ENCODE measurements at regions not wholly inside any gene's neighbourhood (a gene's known extent, or its start where the extent isn't known, plus 50 kb on each side); places are given as distances from the start of the nearest gene placed in this dataset.

- H3K36me3 ChIP-seq (ENCODE audit: control insufficient read depth in 5 of 5, insufficient read depth in 5 of 5, low read length in 5 of 5): no peaks in the 10 kb centered on the region
- H3K9me3 ChIP-seq (ENCODE audit: control insufficient read depth in 5 of 5, low read length in 5 of 5): no peaks in the 10 kb centered on the region
- H3K27me3 ChIP-seq (ENCODE audit: control insufficient read depth in 5 of 5, insufficient read depth in 4 of 5, low read length in 5 of 5): no peaks in the 10 kb centered on the region
- peaks cover 0 to 9% (median 3%) of the 10 kb centered on the region in 5 donors for H3K4me1 ChIP-seq (ENCODE audit: control insufficient read depth in 5 of 5, insufficient read depth in 5 of 5, low read length in 5 of 5)
- H3K4me3 ChIP-seq (ENCODE audit: low read depth in 1 of 5, low read length in 5 of 5): no peak overlapping the region
- no peak overlapping the region for H3K27ac ChIP-seq (ENCODE audit: low read depth, low read length)
- H3K9ac ChIP-seq (ENCODE audit: low read length in 5 of 5): no peak overlapping the region
These were observed 430.1 kb downstream of the TUSC7 start for GRCh38 chr3:117139681-117140080.

GRCh38 chr3:117141812-117142211 is 432.2 kb downstream of the TUSC7 start:
- no peak overlapping the region for H3K27ac ChIP-seq (ENCODE audit: low read depth, low read length)
- H3K9me3 ChIP-seq (ENCODE audit: control insufficient read depth in 5 of 5, low read length in 5 of 5): no peaks in the 10 kb centered on the region
- no peaks in the 10 kb centered on the region for H3K27me3 ChIP-seq (ENCODE audit: control insufficient read depth in 5 of 5, insufficient read depth in 4 of 5, low read length in 5 of 5)
- H3K4me3 ChIP-seq (ENCODE audit: low read depth in 1 of 5, low read length in 5 of 5): no peak overlapping the region
- H3K9ac ChIP-seq (ENCODE audit: low read length in 5 of 5): no peak overlapping the region
- peaks cover 0 to 14% (median 10%) of the 10 kb centered on the region in 5 donors for H3K4me1 ChIP-seq (ENCODE audit: control insufficient read depth in 5 of 5, insufficient read depth in 5 of 5, low read length in 5 of 5)
- H3K36me3 ChIP-seq (ENCODE audit: control insufficient read depth in 5 of 5, insufficient read depth in 5 of 5, low read length in 5 of 5): no peaks in the 10 kb centered on the region

DNA sequence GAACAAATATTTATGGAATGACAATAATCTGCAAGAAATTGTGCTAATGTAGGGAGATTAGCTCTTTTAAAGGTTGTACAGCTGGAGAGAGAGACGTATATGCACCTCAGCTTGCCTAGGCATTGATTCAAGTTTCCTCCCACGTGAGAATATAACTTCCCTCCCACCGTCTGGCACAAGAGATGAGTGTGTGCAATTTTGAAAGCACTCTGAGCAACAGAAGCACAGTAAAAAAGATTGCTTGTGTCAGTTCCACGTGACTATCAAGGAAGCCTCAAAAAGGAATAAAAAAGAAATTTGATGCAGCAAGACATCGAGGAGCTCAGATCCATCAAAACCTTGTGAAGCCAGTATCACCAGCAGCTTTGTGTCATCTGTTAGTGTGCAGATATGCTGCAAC is 435.3 kb downstream of the TUSC7 start:
- Histone ChIP-seq H3K9ac (ENCODE audit: low read length in 5 of 5) (peak overlapping the region in 1 of 5 donors; percentile 19), H3K36me3 (ENCODE audit: control insufficient read depth in 5 of 5, insufficient read depth in 5 of 5, low read length in 5 of 5) (no peaks in the 10 kb centered on the region), H3K4me3 (ENCODE audit: low read depth in 1 of 5, low read length in 5 of 5) (no peak overlapping the region), H3K27me3 (ENCODE audit: control insufficient read depth in 5 of 5, insufficient read depth in 4 of 5, low read length in 5 of 5) (no peaks in the 10 kb centered on the region), H3K27ac (ENCODE audit: low read depth, low read length) (no peak overlapping the region), H3K4me1 (ENCODE audit: control insufficient read depth in 5 of 5, insufficient read depth in 5 of 5, low read length in 5 of 5) (peaks cover 0 to 10% (median 8%) of the 10 kb centered on the region in 5 donors), H3K9me3 (ENCODE audit: control insufficient read depth in 5 of 5, low read length in 5 of 5) (no peaks in the 10 kb centered on the region)

DNA sequence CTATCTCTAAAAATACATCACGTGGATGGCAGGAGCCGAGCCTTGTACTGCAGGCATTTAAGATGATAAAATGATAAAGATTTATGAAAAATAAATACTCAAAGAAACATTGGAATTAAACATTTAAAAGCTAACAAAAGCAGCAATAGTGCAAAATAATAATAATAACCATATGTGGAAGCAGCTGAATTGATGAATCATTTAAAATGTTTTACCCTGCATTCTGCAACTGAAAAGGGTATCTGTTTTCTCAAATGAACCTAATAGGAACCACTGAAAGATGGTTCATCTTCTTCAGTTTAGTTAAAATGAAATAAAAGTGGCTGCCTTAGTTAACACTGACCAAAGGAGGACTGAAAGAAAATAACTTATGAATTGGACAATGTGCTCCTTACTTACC is 436.1 kb downstream of the TUSC7 start:
- Histone ChIP-seq H3K27ac (ENCODE audit: low read depth, low read length) (no peak overlapping the region), H3K9me3 (ENCODE audit: control insufficient read depth in 5 of 5, low read length in 5 of 5) (no peaks in the 10 kb centered on the region), H3K9ac (ENCODE audit: low read length in 5 of 5) (no peak overlapping the region)

DNA sequence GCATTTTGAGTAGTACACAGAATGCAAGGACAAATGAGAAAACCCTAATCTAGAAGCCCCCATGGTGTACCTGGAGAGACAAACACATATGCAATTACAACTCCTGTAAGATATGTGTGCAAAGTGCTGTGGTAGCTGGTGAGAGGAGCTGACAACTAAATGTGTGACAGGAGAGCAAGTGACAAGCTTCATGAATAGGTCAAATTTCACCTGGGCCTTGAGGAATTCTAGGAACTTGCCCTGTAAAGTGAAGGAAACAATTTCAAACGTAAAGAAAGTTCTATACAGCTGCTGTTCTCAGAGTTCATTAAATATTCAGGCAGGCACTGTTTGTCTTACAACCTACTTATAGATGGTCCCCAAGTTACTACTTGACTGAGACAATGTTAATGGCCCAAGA is 437.0 kb downstream of the TUSC7 start:
- no peaks in the 10 kb centered on the region for H3K36me3 ChIP-seq (ENCODE audit: control insufficient read depth in 5 of 5, insufficient read depth in 5 of 5, low read length in 5 of 5)
- H3K4me1 ChIP-seq (ENCODE audit: control insufficient read depth in 5 of 5, insufficient read depth in 5 of 5, low read length in 5 of 5): peaks cover 0 to 14% (median 8%) of the 10 kb centered on the region in 5 donors
- no peaks in the 10 kb centered on the region for H3K9me3 ChIP-seq (ENCODE audit: control insufficient read depth in 5 of 5, low read length in 5 of 5)
- no peak overlapping the region for H3K27ac ChIP-seq (ENCODE audit: low read depth, low read length)
- H3K9ac ChIP-seq (ENCODE audit: low read length in 5 of 5): no peak overlapping the region
- H3K27me3 ChIP-seq (ENCODE audit: control insufficient read depth in 5 of 5, insufficient read depth in 4 of 5, low read length in 5 of 5): no peaks in the 10 kb centered on the region
- no peak overlapping the region for H3K4me3 ChIP-seq (ENCODE audit: low read depth in 1 of 5, low read length in 5 of 5)

More for the DNA sequence above, 436.1 kb downstream of the TUSC7 start:
- no peaks in the 10 kb centered on the region for H3K27me3 ChIP-seq (ENCODE audit: control insufficient read depth in 5 of 5, insufficient read depth in 4 of 5, low read length in 5 of 5)
- H3K4me3 ChIP-seq (ENCODE audit: low read depth in 1 of 5, low read length in 5 of 5): no peak overlapping the region
- peaks cover 0 to 14% (median 8%) of the 10 kb centered on the region in 5 donors for H3K4me1 ChIP-seq (ENCODE audit: control insufficient read depth in 5 of 5, insufficient read depth in 5 of 5, low read length in 5 of 5)
- H3K36me3 ChIP-seq (ENCODE audit: control insufficient read depth in 5 of 5, insufficient read depth in 5 of 5, low read length in 5 of 5): no peaks in the 10 kb centered on the region

DNA sequence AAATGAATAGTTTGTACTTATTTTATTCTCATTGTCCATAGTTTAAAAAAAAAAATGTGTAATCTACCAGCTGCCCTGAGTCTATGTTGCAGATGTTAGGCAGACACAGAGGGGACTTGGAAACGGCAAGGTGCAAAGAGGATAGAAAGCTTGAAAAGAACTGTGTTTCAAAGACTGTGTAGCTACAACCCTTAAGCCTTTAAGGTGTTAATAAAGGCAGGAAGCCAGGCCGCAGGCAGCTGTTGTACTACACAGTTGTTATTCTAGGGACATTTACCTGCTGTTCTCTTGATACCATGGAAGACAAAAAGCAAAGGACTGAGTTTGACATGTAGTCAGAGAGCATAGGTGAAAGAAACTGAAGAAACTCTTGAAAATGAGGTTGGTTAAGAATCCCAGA is 440.0 kb downstream of the TUSC7 start:
- no peak overlapping the region for H3K27ac ChIP-seq (ENCODE audit: low read depth, low read length)
- H3K27me3 ChIP-seq (ENCODE audit: control insufficient read depth in 5 of 5, insufficient read depth in 4 of 5, low read length in 5 of 5): no peaks in the 10 kb centered on the region
- no peak overlapping the region for H3K4me3 ChIP-seq (ENCODE audit: low read depth in 1 of 5, low read length in 5 of 5)

DNA sequence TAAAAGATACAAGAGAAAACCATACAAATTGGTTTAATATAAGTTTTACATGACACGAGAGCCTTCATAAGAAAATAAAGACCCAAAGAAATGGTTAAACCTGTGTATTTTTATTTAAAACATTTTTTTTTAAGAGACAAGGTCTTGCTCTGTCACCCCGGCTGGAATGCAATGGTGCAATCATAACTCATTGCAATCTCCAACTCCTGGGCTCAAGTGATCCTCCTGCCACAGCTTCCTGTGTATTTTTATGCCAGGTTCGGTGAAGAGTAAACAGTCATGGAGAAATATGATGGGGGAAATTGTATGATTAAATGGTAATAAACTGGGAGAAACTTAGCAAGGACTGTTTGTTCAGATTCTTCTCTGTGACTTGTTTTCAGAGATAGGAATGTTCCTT is 441.0 kb downstream of the TUSC7 start:
- no peak overlapping the region for H3K9ac ChIP-seq (ENCODE audit: low read length in 5 of 5)
- no peaks in the 10 kb centered on the region for H3K36me3 ChIP-seq (ENCODE audit: control insufficient read depth in 5 of 5, insufficient read depth in 5 of 5, low read length in 5 of 5)
- peaks cover 0 to 4% (median 0%) of the 10 kb centered on the region in 5 donors for H3K4me1 ChIP-seq (ENCODE audit: control insufficient read depth in 5 of 5, insufficient read depth in 5 of 5, low read length in 5 of 5)
- H3K27me3 ChIP-seq (ENCODE audit: control insufficient read depth in 5 of 5, insufficient read depth in 4 of 5, low read length in 5 of 5): no peaks in the 10 kb centered on the region
- no peaks in the 10 kb centered on the region for H3K9me3 ChIP-seq (ENCODE audit: control insufficient read depth in 5 of 5, low read length in 5 of 5)
- no peak overlapping the region for H3K27ac ChIP-seq (ENCODE audit: low read depth, low read length)
- H3K4me3 ChIP-seq (ENCODE audit: low read depth in 1 of 5, low read length in 5 of 5): peak overlapping the region in 1 of 5 donors; percentile 9

More for the DNA sequence above, 440.0 kb downstream of the TUSC7 start:
- Histone ChIP-seq H3K4me1 (ENCODE audit: control insufficient read depth in 5 of 5, insufficient read depth in 5 of 5, low read length in 5 of 5) (peaks cover 0 to 13% (median 6%) of the 10 kb centered on the region in 5 donors), H3K9ac (ENCODE audit: low read length in 5 of 5) (no peak overlapping the region), H3K36me3 (ENCODE audit: control insufficient read depth in 5 of 5, insufficient read depth in 5 of 5, low read length in 5 of 5) (no peaks in the 10 kb centered on the region), H3K9me3 (ENCODE audit: control insufficient read depth in 5 of 5, low read length in 5 of 5) (no peaks in the 10 kb centered on the region)

DNA sequence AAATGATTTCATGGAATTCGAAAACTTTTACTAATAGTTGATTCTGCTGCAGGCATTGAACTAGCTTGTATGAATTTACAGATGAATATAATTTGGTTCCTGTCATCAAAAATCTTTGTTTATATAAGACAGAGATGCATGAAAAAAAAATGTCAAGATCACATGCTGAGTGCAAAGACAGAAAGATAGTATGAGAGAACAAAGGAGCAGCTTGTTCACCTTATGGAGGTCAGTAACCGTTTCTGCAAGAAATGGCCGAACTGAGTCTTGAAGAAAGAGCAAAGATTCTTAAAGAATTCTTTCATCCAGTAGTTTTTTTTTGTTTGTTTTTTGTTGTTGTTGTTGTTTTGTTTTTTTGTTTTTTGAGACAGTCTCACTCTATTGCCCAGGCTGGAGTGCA is 450.6 kb downstream of the TUSC7 start:
- H3K9me3 ChIP-seq (ENCODE audit: control insufficient read depth in 5 of 5, low read length in 5 of 5): no peaks in the 10 kb centered on the region
- no peak overlapping the region for H3K27ac ChIP-seq (ENCODE audit: low read depth, low read length)
- no peaks in the 10 kb centered on the region for H3K4me1 ChIP-seq (ENCODE audit: control insufficient read depth in 5 of 5, insufficient read depth in 5 of 5, low read length in 5 of 5)
- H3K4me3 ChIP-seq (ENCODE audit: low read depth in 1 of 5, low read length in 5 of 5): no peak overlapping the region
- no peaks in the 10 kb centered on the region for H3K27me3 ChIP-seq (ENCODE audit: control insufficient read depth in 5 of 5, insufficient read depth in 4 of 5, low read length in 5 of 5)
- H3K9ac ChIP-seq (ENCODE audit: low read length in 5 of 5): no peak overlapping the region
- H3K36me3 ChIP-seq (ENCODE audit: control insufficient read depth in 5 of 5, insufficient read depth in 5 of 5, low read length in 5 of 5): no peaks in the 10 kb centered on the region

GRCh38 chr3:117161816-117162215 is 452.2 kb downstream of the TUSC7 start:
- no peak overlapping the region for H3K9ac ChIP-seq (ENCODE audit: low read length in 5 of 5)
- no peaks in the 10 kb centered on the region for H3K4me1 ChIP-seq (ENCODE audit: control insufficient read depth in 5 of 5, insufficient read depth in 5 of 5, low read length in 5 of 5)
- H3K36me3 ChIP-seq (ENCODE audit: control insufficient read depth in 5 of 5, insufficient read depth in 5 of 5, low read length in 5 of 5): no peaks in the 10 kb centered on the region
- no peak overlapping the region for H3K4me3 ChIP-seq (ENCODE audit: low read depth in 1 of 5, low read length in 5 of 5)
- no peaks in the 10 kb centered on the region for H3K9me3 ChIP-seq (ENCODE audit: control insufficient read depth in 5 of 5, low read length in 5 of 5)
- H3K27me3 ChIP-seq (ENCODE audit: control insufficient read depth in 5 of 5, insufficient read depth in 4 of 5, low read length in 5 of 5): no peaks in the 10 kb centered on the region
- H3K27ac ChIP-seq (ENCODE audit: low read depth, low read length): no peak overlapping the region

DNA sequence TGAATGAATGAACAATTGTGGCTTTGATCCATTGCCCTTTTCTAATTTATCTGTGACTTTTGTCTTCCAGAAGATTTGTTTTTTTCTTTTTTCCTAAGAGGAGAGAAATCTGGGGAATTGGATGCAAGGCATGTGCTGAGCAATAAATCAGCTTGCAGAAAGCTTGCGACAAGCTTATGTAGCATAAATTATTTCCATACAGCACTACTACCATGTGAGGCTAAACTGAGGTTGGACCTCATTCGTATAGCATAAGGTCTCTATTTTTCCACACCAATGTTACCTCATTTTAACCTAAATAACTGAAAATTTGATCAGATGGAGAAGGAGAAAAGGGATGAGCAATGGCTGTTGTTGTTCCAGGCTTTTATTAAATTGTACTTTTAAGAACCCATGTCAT is 455.6 kb downstream of the TUSC7 start:
- Histone ChIP-seq H3K27ac (ENCODE audit: low read depth, low read length) (no peak overlapping the region), H3K27me3 (ENCODE audit: control insufficient read depth in 5 of 5, insufficient read depth in 4 of 5, low read length in 5 of 5) (no peaks in the 10 kb centered on the region), H3K4me1 (ENCODE audit: control insufficient read depth in 5 of 5, insufficient read depth in 5 of 5, low read length in 5 of 5) (no peaks in the 10 kb centered on the region), H3K4me3 (ENCODE audit: low read depth in 1 of 5, low read length in 5 of 5) (no peak overlapping the region), H3K9ac (ENCODE audit: low read length in 5 of 5) (no peak overlapping the region), H3K9me3 (ENCODE audit: control insufficient read depth in 5 of 5, low read length in 5 of 5) (no peaks in the 10 kb centered on the region), H3K36me3 (ENCODE audit: control insufficient read depth in 5 of 5, insufficient read depth in 5 of 5, low read length in 5 of 5) (no peaks in the 10 kb centered on the region)

DNA sequence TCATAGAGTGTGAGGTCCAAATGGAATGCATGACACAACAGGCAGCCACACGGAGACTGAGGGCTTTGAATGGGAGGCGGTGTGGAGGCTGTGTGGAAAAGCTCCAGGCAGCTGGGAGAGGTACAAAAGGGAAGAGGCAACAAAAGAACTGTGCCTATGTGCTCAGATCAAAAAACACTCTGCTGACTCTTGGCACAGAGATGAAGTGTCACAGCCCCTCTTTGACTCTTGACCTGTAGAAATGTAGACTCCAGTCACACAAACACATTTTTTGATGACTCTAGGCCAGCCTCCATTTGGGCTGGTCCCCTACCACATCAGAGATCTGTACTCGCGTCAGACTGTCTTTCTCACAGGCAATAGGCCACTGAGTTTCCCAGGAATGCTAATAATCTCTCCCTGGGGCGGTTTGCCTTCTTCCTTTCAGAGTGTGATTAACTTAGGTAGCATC is 456.0 kb downstream of the TUSC7 start:
- H3K4me1 ChIP-seq (ENCODE audit: control insufficient read depth in 5 of 5, insufficient read depth in 5 of 5, low read length in 5 of 5): no peaks in the 10 kb centered on the region
- no peaks in the 10 kb centered on the region for H3K27me3 ChIP-seq (ENCODE audit: control insufficient read depth in 5 of 5, insufficient read depth in 4 of 5, low read length in 5 of 5)
- no peaks in the 10 kb centered on the region for H3K36me3 ChIP-seq (ENCODE audit: control insufficient read depth in 5 of 5, insufficient read depth in 5 of 5, low read length in 5 of 5)
- no peak overlapping the region for H3K27ac ChIP-seq (ENCODE audit: low read depth, low read length)
- no peaks in the 10 kb centered on the region for H3K9me3 ChIP-seq (ENCODE audit: control insufficient read depth in 5 of 5, low read length in 5 of 5)
- no peak overlapping the region for H3K4me3 ChIP-seq (ENCODE audit: low read depth in 1 of 5, low read length in 5 of 5)
- H3K9ac ChIP-seq (ENCODE audit: low read length in 5 of 5): no peak overlapping the region

Data from subcutaneous abdominal adipose tissue (tissue), 5 donors.